Omental fat pad (tissue), 3 donors: ENCODE measurements at regions not wholly inside any gene's neighbourhood (a gene's known extent, or its start where the extent isn't known, plus 50 kb on each side); places are given as distances from the start of the nearest gene placed in this dataset.

ENCODE experiments used
- ATAC-seq: fragments of 150-250 bp; one replicate; pipeline ENCODE4 v1.9.1; 2016; ENCODE audit warnings: mild to moderate bottlenecking, moderate library complexity; ENCODE audit not compliant: low FRiP score
- DNase-seq: peaks from one replicate; pipeline ENCODE4 v3.0.0-alpha.2; 2019; ENCODE audit warnings: low spot score
- CTCF ChIP-seq, 3 donors: fragments of 450-650 bp; IDR thresholded peaks; one replicate each; pipeline ENCODE4 v1.5.1; 2016 to 2017; ENCODE audit warnings: antibody characterized with exemption in 3 of 3, mild to moderate bottlenecking in 3 of 3, moderate library complexity in 2 of 3

GRCh38 chr2:167471734-167472133, 583.5 kb downstream of the XIRP2 start:
- TF ChIP-seq CTCF (IDR thresholded peaks at IDR 0.05): no peak
- DNase-seq (no peak), ATAC-seq (no peak)

- TF ChIP-seq CTCF (IDR thresholded peaks at IDR 0.05): no peak
- DNase-seq (no peak), ATAC-seq (no peak)
Observed at GRCh38 chr2:167471332-167471731, 583.1 kb downstream of the XIRP2 start.

GRCh38 chr2:167462379-167462778, 574.1 kb downstream of the XIRP2 start:
- ATAC-seq (no peak), DNase-seq (no peak)
- TF ChIP-seq CTCF (IDR thresholded peaks at IDR 0.05): no peak

- DNase-seq (no peak), ATAC-seq (no peak)
- no peak for TF ChIP-seq CTCF (IDR thresholded peaks at IDR 0.05)
Observed at GRCh38 chr2:167454036-167454435, 565.8 kb downstream of the XIRP2 start.

GRCh38 chr2:167451496-167452289, 563.4 kb downstream of the XIRP2 start:
- ATAC-seq (no peak), DNase-seq (no peak)
- no peak for TF ChIP-seq CTCF (IDR thresholded peaks at IDR 0.05)

GRCh38 chr2:167450364-167450763, 562.1 kb downstream of the XIRP2 start:
- DNase-seq: no peak
- no peak for TF ChIP-seq CTCF (IDR thresholded peaks at IDR 0.05)
- no peak for ATAC-seq

- TF ChIP-seq CTCF (IDR thresholded peaks at IDR 0.05): no peak
- no peak for ATAC-seq
- no peak for DNase-seq
Observed at GRCh38 chr2:167440382-167440781, 552.1 kb downstream of the XIRP2 start.
